Osteocyte (in vitro differentiated cells): ENCODE measurements at regions not wholly inside any gene's neighbourhood (a gene's known extent, or its start where the extent isn't known, plus 50 kb on each side); places are given as distances from the start of the nearest gene placed in this dataset.
"Not testable (repeated sequence)": the region's sequence is repeated elsewhere in the genome, so short reads cannot be mapped to it uniquely, and the experiment has no call there.

Source experiments
- DNase-seq: peaks from one replicate; pipeline ENCODE4 v3.0.0; 2021; ENCODE audit warnings: mixed read lengths; ENCODE audit not compliant: unreplicated experiment; ENCODE audit errors: extremely low spot score
- H3K27ac Mint-ChIP-seq: one replicate; pipeline ENCODE4 v1.8.0; 2021; ENCODE audit warnings: mild to moderate bottlenecking, mixed read lengths; ENCODE audit not compliant: unreplicated experiment
- H3K27me3 Mint-ChIP-seq: one replicate; pipeline ENCODE4 v1.8.0; 2021; ENCODE audit warnings: mixed read lengths; ENCODE audit not compliant: unreplicated experiment
- H3K36me3 Mint-ChIP-seq: one replicate; pipeline ENCODE4 v1.8.0; 2021; ENCODE audit warnings: mixed read lengths; ENCODE audit not compliant: unreplicated experiment
- H3K4me1 Mint-ChIP-seq: one replicate; pipeline ENCODE4 v1.8.0; 2021; ENCODE audit warnings: mixed read lengths; ENCODE audit not compliant: unreplicated experiment
- H3K4me3 Mint-ChIP-seq: one replicate; pipeline ENCODE4 v1.8.0; 2021; ENCODE audit warnings: mild to moderate bottlenecking, moderate library complexity, mixed read lengths; ENCODE audit not compliant: unreplicated experiment
- H3K9me3 Mint-ChIP-seq: one replicate; pipeline ENCODE4 v1.8.0; 2021; ENCODE audit warnings: mixed read lengths; ENCODE audit not compliant: unreplicated experiment

- H3K9me3 Mint-ChIP-seq, H3K4me1 Mint-ChIP-seq, H3K27me3 Mint-ChIP-seq, H3K36me3 Mint-ChIP-seq, H3K27ac Mint-ChIP-seq, H3K4me3 Mint-ChIP-seq, DNase-seq: not testable (repeated sequence)
Measured at GRCh38 chr6:26799903-26800633, 140.5 kb upstream of the ZNF322 start.

GRCh38 chr6:26803762-26804161 lies 144.2 kb upstream of the ZNF322 start:
- H3K36me3 Mint-ChIP-seq, H3K9me3 Mint-ChIP-seq, H3K27ac Mint-ChIP-seq, DNase-seq, H3K4me1 Mint-ChIP-seq, H3K4me3 Mint-ChIP-seq, H3K27me3 Mint-ChIP-seq: not testable (repeated sequence)

GRCh38 chr6:26811486-26812116 lies 152.1 kb upstream of the ZNF322 start:
- not testable (repeated sequence) for H3K27me3 Mint-ChIP-seq, H3K4me1 Mint-ChIP-seq

GRCh38 chr6:26818640-26819225 lies 159.2 kb upstream of the ZNF322 start:
- H3K4me3 Mint-ChIP-seq, H3K36me3 Mint-ChIP-seq, H3K9me3 Mint-ChIP-seq, H3K27ac Mint-ChIP-seq, H3K4me1 Mint-ChIP-seq, H3K27me3 Mint-ChIP-seq, DNase-seq: not testable (repeated sequence)

More at GRCh38 chr6:26811486-26812116, 152.1 kb upstream of the ZNF322 start:
- not testable (repeated sequence) for DNase-seq, H3K4me3 Mint-ChIP-seq, H3K9me3 Mint-ChIP-seq, H3K27ac Mint-ChIP-seq, H3K36me3 Mint-ChIP-seq

GRCh38 chr6:26827965-26828364 lies 168.4 kb upstream of the ZNF322 start:
- DNase-seq, H3K36me3 Mint-ChIP-seq, H3K27ac Mint-ChIP-seq: not testable (repeated sequence)

GRCh38 chr6:26829480-26829879 lies 169.9 kb upstream of the ZNF322 start:
- not testable (repeated sequence) for H3K9me3 Mint-ChIP-seq, DNase-seq, H3K27ac Mint-ChIP-seq, H3K27me3 Mint-ChIP-seq, H3K4me1 Mint-ChIP-seq, H3K4me3 Mint-ChIP-seq, H3K36me3 Mint-ChIP-seq

More at GRCh38 chr6:26827965-26828364, 168.4 kb upstream of the ZNF322 start:
- H3K4me1 Mint-ChIP-seq, H3K27me3 Mint-ChIP-seq, H3K9me3 Mint-ChIP-seq, H3K4me3 Mint-ChIP-seq: not testable (repeated sequence)

GRCh38 chr6:26830992-26831391 lies 171.4 kb upstream of the ZNF322 start:
- H3K4me1 Mint-ChIP-seq, H3K36me3 Mint-ChIP-seq, H3K27ac Mint-ChIP-seq, H3K27me3 Mint-ChIP-seq, DNase-seq, H3K9me3 Mint-ChIP-seq, H3K4me3 Mint-ChIP-seq: not testable (repeated sequence)

GRCh38 chr6:26835707-26836106 lies 176.2 kb upstream of the ZNF322 start:
- H3K27me3 Mint-ChIP-seq, H3K36me3 Mint-ChIP-seq, H3K27ac Mint-ChIP-seq, H3K4me3 Mint-ChIP-seq, H3K9me3 Mint-ChIP-seq, DNase-seq, H3K4me1 Mint-ChIP-seq: not testable (repeated sequence)

GRCh38 chr6:26836657-26837056 lies 177.1 kb upstream of the ZNF322 start:
- H3K9me3 Mint-ChIP-seq, H3K27me3 Mint-ChIP-seq, H3K27ac Mint-ChIP-seq, H3K4me1 Mint-ChIP-seq, H3K36me3 Mint-ChIP-seq, DNase-seq, H3K4me3 Mint-ChIP-seq: not testable (repeated sequence)

GRCh38 chr6:26844823-26845222 lies 185.3 kb upstream of the ZNF322 start:
- H3K9me3 Mint-ChIP-seq: not testable (repeated sequence)

GRCh38 chr6:26857289-26857688 lies 197.7 kb upstream of the ZNF322 start:
- DNase-seq, H3K4me3 Mint-ChIP-seq, H3K27ac Mint-ChIP-seq, H3K36me3 Mint-ChIP-seq, H3K4me1 Mint-ChIP-seq, H3K9me3 Mint-ChIP-seq, H3K27me3 Mint-ChIP-seq: not testable (repeated sequence)

More at GRCh38 chr6:26844823-26845222, 185.3 kb upstream of the ZNF322 start:
- not testable (repeated sequence) for H3K27me3 Mint-ChIP-seq, DNase-seq, H3K27ac Mint-ChIP-seq, H3K36me3 Mint-ChIP-seq, H3K4me3 Mint-ChIP-seq, H3K4me1 Mint-ChIP-seq

- not testable (repeated sequence) for H3K27ac Mint-ChIP-seq, H3K4me3 Mint-ChIP-seq, H3K4me1 Mint-ChIP-seq, DNase-seq, H3K9me3 Mint-ChIP-seq, H3K36me3 Mint-ChIP-seq, H3K27me3 Mint-ChIP-seq
Measured at GRCh38 chr6:26859067-26859770, 199.7 kb upstream of the ZNF322 start.
